Fibroblast of lung (primary cell): ENCODE measurements at regions not wholly inside any gene's neighbourhood (a gene's known extent, or its start where the extent isn't known, plus 50 kb on each side); places are given as distances from the start of the nearest gene placed in this dataset.

ENCODE experiments used
- DNase-seq, 2 donors: peaks; one replicate each; pipeline versions ENCODE4 v3.0.0 to v3.0.0-alpha.2; 2010; ENCODE audit warnings: low read depth in 2 of 2
- H2AFZ ChIP-seq: 2 replicates; pipeline ENCODE4 v1.5.1; 2012; ENCODE audit warnings: low read length, control low read depth, inconsistent platforms
- H3K27ac ChIP-seq: 2 replicates; pipeline ENCODE4 v1.5.1; 2011; ENCODE audit warnings: low read length, control low read depth; ENCODE audit not compliant: insufficient read depth
- H3K27me3 ChIP-seq: 2 replicates; pipeline ENCODE4 v1.5.1; 2011; ENCODE audit warnings: mild to moderate bottlenecking, low read length; ENCODE audit not compliant: control insufficient read depth, insufficient read depth
- H3K36me3 ChIP-seq: 2 replicates; pipeline ENCODE4 v1.5.1; 2011; ENCODE audit warnings: low read length; ENCODE audit not compliant: control insufficient read depth, insufficient read depth
- H3K4me1 ChIP-seq: 2 replicates; pipeline ENCODE4 v1.5.1; 2011; ENCODE audit warnings: low read length; ENCODE audit not compliant: control insufficient read depth, insufficient read depth; ENCODE audit errors: extremely low read depth
- H3K4me2 ChIP-seq: 2 replicates; pipeline ENCODE4 v1.5.1; 2011; ENCODE audit warnings: low read length, control low read depth; ENCODE audit not compliant: insufficient read depth; ENCODE audit errors: extremely low read depth
- H3K4me3 ChIP-seq, 4 experiments: fragments of 200-600 bp in 1 of 4; sonication (generic) in 1 of 4; replicated peaks in 1 of 4; 2 replicates each; pipeline ENCODE4 v1.5.1; 2011 to 2016; ENCODE audit warnings: low read length in 4 of 4, low read depth in 3 of 4, mild to moderate bottlenecking in 3 of 4, control low read depth in 2 of 4, inconsistent platforms in 1 of 4, mixed read lengths in 1 of 4; ENCODE audit not compliant: insufficient read depth in 1 of 4; ENCODE audit errors: control extremely low read depth in 1 of 4
- H3K79me2 ChIP-seq: 2 replicates; pipeline ENCODE4 v1.5.1; 2012; ENCODE audit warnings: mild to moderate bottlenecking, low read length, inconsistent platforms; ENCODE audit not compliant: control insufficient read depth, insufficient read depth
- H3K9ac ChIP-seq: 2 replicates; pipeline ENCODE4 v1.5.1; 2011; ENCODE audit warnings: mild to moderate bottlenecking, low read length, control low read depth; ENCODE audit not compliant: insufficient read depth
- H3K9me3 ChIP-seq: 2 replicates; pipeline ENCODE4 v1.5.1; 2012; ENCODE audit warnings: low read depth, low read length; ENCODE audit not compliant: control insufficient read depth, insufficient read depth
- H4K20me1 ChIP-seq: 2 replicates; pipeline ENCODE4 v1.5.1; 2011; ENCODE audit warnings: low read length; ENCODE audit not compliant: control insufficient read depth, insufficient read depth; ENCODE audit errors: extremely low read depth
- EZH2 ChIP-seq: IDR thresholded peaks from 2 replicates; pipeline ENCODE4 v1.5.1; 2012; ENCODE audit warnings: low read length, control low read depth, mild to moderate bottlenecking; ENCODE audit errors: missing control alignments
- TF ChIP-seq, protein P1 (sequence below), 2 donors: IDR thresholded peaks in 1 of 2; conservative IDR thresholded peaks in 1 of 2; 1 replicate in 1 of 2; 2 replicates in 1 of 2; pipeline ENCODE4 v1.5.1; 2011 to 2012; ENCODE audit warnings: low read length in 2 of 2, control low read depth in 1 of 2, inconsistent platforms in 1 of 2, low read depth in 1 of 2, mild to moderate bottlenecking in 1 of 2

DNA sequence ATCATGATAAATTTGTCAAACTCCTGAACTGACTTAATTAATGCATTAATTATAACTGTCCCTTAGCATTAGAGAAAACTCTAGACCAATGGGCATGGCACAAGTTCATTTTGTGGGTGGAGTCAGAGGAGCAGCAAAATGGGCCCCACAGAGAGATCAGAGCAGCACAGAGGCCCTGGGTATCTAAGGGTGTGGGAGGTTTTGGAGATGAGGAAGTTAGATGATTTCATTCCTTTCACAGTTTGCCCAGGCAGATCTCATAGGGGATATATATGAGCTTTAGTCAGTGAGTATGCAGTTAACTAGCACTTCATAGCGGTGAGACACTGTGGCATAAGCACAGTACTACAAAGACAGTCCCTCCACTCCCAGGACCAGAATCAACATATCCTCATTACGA lies 117.3 kb downstream of the MAB21L3 start:
- Histone ChIP-seq H3K9me3 (no peaks in the 10 kb centered on the region), H3K79me2 (no peaks in the 10 kb centered on the region), H4K20me1 (no peaks in the 10 kb centered on the region), H3K4me1 (no peaks in the 10 kb centered on the region), H3K4me2 (no peak overlapping the region), H2AFZ (no peak overlapping the region), H3K36me3 (no peaks in the 10 kb centered on the region), H3K9ac (no peak overlapping the region), H3K4me3 (no peak overlapping the region), H3K27me3 (no peaks in the 10 kb centered on the region), H3K27ac (no peak overlapping the region)
- no peak for DNase-seq
- TF ChIP-seq, protein P1, sequence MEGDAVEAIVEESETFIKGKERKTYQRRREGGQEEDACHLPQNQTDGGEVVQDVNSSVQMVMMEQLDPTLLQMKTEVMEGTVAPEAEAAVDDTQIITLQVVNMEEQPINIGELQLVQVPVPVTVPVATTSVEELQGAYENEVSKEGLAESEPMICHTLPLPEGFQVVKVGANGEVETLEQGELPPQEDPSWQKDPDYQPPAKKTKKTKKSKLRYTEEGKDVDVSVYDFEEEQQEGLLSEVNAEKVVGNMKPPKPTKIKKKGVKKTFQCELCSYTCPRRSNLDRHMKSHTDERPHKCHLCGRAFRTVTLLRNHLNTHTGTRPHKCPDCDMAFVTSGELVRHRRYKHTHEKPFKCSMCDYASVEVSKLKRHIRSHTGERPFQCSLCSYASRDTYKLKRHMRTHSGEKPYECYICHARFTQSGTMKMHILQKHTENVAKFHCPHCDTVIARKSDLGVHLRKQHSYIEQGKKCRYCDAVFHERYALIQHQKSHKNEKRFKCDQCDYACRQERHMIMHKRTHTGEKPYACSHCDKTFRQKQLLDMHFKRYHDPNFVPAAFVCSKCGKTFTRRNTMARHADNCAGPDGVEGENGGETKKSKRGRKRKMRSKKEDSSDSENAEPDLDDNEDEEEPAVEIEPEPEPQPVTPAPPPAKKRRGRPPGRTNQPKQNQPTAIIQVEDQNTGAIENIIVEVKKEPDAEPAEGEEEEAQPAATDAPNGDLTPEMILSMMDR (conservative IDR thresholded peaks at IDR 0.05 in 1 of 2, IDR thresholded peaks at IDR 0.05 in 1 of 2; ENCODE audit: low read depth in 1 of 2, low read length in 2 of 2) = no peak
- no peak for TF ChIP-seq EZH2

DNA sequence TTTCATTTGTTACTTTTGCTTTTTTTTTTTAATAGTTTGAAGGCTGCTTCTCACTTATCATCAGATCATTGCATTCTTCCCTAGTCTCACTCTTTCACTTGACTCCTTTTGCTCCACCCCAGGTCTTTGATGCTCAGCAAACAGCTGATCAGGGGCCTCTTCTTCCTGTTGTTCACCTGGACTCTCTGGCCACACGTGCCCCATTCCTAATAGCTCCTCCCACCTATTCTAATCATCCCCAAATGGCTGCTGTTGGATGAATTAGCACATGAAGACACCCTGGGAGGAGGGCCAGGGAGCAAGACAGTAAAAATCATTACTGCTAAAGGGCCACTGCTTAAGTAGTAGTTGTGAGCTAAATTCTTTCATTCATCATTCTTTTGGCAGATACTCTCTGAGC lies 119.5 kb downstream of the MAB21L3 start:
- TF ChIP-seq EZH2 = no peak
- TF ChIP-seq, protein P1 (conservative IDR thresholded peaks at IDR 0.05 in 1 of 2, IDR thresholded peaks at IDR 0.05 in 1 of 2; ENCODE audit: low read depth in 1 of 2, low read length in 2 of 2) = no peak
- Histone ChIP-seq H3K79me2 (no peaks in the 10 kb centered on the region), H3K4me1 (no peaks in the 10 kb centered on the region), H4K20me1 (no peaks in the 10 kb centered on the region), H3K9ac (no peak overlapping the region), H3K27me3 (no peaks in the 10 kb centered on the region), H3K9me3 (no peaks in the 10 kb centered on the region), H2AFZ (no peak overlapping the region), H3K27ac (no peak overlapping the region), H3K4me2 (no peak overlapping the region), H3K4me3 (no peak overlapping the region), H3K36me3 (no peaks in the 10 kb centered on the region)
- DNase-seq = no peak

DNA sequence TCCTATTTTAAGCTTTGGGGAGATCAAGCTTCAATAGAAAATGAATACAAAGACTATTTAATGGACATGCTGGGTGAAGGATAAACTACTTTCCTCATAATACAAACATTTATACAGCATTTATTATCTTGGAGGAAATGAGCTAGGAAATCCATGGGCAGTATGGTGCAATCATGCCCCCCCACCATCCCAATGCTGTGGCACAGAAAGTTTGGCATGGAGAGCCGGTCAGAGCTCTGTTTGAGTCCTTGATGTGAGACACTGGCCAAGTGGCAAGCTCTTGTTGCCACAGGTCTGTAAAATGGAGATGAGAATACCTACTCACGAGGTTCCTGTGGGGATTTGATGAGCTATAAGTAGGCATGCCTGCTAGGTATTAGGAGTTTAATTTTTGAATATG lies 120.6 kb downstream of the MAB21L3 start:
- TF ChIP-seq, protein P1 (conservative IDR thresholded peaks at IDR 0.05 in 1 of 2, IDR thresholded peaks at IDR 0.05 in 1 of 2; ENCODE audit: low read depth in 1 of 2, low read length in 2 of 2) = no peak
- no peak for TF ChIP-seq EZH2
- H3K4me1 ChIP-seq = no peaks in the 10 kb centered on the region
- DNase-seq = no peak
- H3K4me3 ChIP-seq = no peak overlapping the region
- no peaks in the 10 kb centered on the region for H3K36me3 ChIP-seq
- no peaks in the 10 kb centered on the region for H3K27me3 ChIP-seq
- H2AFZ ChIP-seq = no peak overlapping the region
- no peak overlapping the region for H3K4me2 ChIP-seq
- no peaks in the 10 kb centered on the region for H3K9me3 ChIP-seq
- no peaks in the 10 kb centered on the region for H3K79me2 ChIP-seq
- H3K27ac ChIP-seq = no peak overlapping the region
- H4K20me1 ChIP-seq = no peaks in the 10 kb centered on the region
- H3K9ac ChIP-seq = no peak overlapping the region
